ENCODE measurements at regions not wholly inside any gene's neighbourhood (a gene's known extent, or its start where the extent isn't known, plus 50 kb on each side); places are given as distances from the start of the nearest gene placed in this dataset.
"Not testable (repeated sequence)": the region's sequence is repeated elsewhere in the genome, so short reads cannot be mapped to it uniquely, and the experiment has no call there.

DNA sequence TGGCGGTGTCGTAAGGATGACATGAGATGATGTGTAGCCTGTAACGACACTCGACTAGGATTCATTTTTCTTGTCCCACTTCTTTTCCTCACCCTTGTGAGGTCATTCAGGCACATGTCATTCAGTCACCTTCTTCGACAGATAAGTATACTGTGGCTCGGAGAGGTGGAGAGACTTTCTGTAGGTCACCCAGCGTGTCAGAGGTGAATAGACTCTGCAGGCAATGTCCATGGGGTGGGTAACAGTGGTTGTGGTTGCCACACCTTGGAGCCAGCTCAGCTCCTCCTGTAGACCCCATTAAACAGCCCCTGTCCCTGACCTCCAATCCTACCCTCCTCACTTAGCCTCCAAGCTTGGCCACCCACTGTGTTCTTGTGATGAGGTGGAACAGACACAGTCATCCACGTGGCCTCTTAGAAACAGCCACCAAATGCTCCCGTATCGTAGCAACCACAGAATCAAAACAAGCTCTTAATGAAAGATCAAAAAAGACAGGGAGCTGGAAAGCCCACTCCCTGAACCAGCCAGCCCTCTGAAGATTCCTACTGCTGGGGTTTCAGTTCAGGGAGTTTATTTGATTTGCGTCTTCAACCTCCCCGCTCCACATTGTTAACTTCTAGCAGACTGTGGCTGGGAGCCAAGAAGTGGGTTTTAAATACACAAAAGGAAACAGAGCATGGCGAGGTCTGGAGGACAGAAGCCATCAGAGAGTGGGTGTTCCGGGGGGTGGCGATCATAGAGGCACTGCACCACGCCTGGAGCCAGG lies 89.0 kb upstream of the GRK3 start:
- DNase-seq = no peak
- Histone ChIP-seq H3K9me3 (ENCODE audit: severe bottlenecking) (peaks cover 10% of the 10 kb centered on the region), H3K36me3 (peaks cover 16% of the 10 kb centered on the region), H3K27me3 (ENCODE audit: insufficient read depth, low read depth, severe bottlenecking) (no peaks in the 10 kb centered on the region), H3K27ac (no peak overlapping the region), H3K4me3 (ENCODE audit: low read depth, low read length) (no peak overlapping the region)
- TF ChIP-seq, protein P1, sequence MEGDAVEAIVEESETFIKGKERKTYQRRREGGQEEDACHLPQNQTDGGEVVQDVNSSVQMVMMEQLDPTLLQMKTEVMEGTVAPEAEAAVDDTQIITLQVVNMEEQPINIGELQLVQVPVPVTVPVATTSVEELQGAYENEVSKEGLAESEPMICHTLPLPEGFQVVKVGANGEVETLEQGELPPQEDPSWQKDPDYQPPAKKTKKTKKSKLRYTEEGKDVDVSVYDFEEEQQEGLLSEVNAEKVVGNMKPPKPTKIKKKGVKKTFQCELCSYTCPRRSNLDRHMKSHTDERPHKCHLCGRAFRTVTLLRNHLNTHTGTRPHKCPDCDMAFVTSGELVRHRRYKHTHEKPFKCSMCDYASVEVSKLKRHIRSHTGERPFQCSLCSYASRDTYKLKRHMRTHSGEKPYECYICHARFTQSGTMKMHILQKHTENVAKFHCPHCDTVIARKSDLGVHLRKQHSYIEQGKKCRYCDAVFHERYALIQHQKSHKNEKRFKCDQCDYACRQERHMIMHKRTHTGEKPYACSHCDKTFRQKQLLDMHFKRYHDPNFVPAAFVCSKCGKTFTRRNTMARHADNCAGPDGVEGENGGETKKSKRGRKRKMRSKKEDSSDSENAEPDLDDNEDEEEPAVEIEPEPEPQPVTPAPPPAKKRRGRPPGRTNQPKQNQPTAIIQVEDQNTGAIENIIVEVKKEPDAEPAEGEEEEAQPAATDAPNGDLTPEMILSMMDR (IDR thresholded peaks at IDR 0.05; ENCODE audit: low read depth, low read length) = no peak

DNA sequence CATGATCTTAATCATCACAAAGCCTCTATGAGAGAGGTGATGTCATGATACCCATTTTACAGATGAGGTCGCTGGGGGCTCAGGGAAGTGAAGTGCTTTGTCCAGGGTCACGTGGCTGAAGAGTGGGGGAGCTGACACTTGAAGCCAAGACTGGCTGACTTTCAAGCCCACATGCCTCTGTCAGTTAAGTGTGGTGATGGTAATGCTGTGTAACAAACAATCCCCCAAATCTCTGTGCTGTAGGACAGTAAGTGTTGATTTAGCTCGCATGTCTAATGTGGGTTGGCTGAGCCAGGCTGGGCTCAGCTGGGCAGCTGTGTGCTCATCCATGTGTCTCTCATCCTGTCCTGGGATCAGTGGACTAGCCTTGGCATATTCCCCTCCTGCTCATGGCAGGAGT lies 87.1 kb upstream of the GRK3 start:
- Histone ChIP-seq H3K9me3 (ENCODE audit: severe bottlenecking) (peaks cover 10% of the 10 kb centered on the region), H3K27me3 (ENCODE audit: insufficient read depth, low read depth, severe bottlenecking) (no peaks in the 10 kb centered on the region), H3K36me3 (peaks cover 32% of the 10 kb centered on the region), H3K4me3 (ENCODE audit: low read depth, low read length) (no peak overlapping the region), H3K27ac (no peak overlapping the region)
- TF ChIP-seq, protein P1 (IDR thresholded peaks at IDR 0.05; ENCODE audit: low read depth, low read length) = no peak
- DNase-seq = no peak

DNA sequence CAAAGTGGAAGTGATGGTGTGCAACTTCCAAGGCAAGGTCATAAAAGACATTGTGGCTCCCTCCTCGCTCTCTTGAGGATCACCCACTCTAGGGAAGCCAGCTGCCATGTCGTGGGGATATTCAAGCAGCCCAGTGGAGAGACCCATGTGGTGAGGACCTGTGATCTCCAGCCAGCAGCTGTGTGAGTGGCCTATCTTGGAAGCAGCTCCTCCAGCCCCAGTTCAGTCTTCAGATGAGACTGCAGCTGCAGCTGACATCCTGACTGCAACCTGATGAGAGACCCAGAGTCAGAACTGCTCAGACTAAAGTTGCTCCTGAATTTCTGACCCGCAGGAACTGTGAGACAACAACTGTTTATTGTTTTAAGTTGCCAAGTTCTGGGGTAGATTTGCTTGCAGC lies 86.4 kb upstream of the GRK3 start:
- peaks cover 10% of the 10 kb centered on the region for H3K9me3 ChIP-seq (ENCODE audit: severe bottlenecking)

DNA sequence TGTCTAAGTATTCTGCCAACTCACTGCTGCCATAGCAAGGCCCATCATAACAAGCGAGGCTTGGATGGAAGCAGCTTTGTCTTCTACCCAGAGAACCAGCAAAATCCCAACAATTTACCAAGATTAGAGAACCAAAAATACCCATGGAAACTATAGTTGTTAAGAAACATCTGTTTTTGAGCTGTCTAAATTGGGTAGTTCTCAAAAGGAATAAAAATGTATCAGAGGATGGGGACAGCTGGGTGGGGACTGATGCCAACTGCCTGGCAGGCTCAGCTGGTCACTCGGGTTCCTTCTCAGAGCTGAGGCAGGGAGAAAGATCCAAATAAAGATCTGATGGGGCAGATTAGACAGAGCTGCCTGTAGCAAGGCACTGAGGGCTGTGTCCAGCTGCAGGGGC lies 85.9 kb upstream of the GRK3 start:
- peaks cover 33% of the 10 kb centered on the region for H3K36me3 ChIP-seq
- no peak overlapping the region for H3K4me3 ChIP-seq (ENCODE audit: low read depth, low read length)
- peaks cover 10% of the 10 kb centered on the region for H3K9me3 ChIP-seq (ENCODE audit: severe bottlenecking)
- H3K27ac ChIP-seq = no peak overlapping the region
- DNase-seq = no peak
- H3K27me3 ChIP-seq (ENCODE audit: insufficient read depth, low read depth, severe bottlenecking) = no peaks in the 10 kb centered on the region
- TF ChIP-seq, protein P1 (IDR thresholded peaks at IDR 0.05; ENCODE audit: low read depth, low read length) = no peak

More for the DNA sequence above, 86.4 kb upstream of the GRK3 start:
- DNase-seq = no peak
- Histone ChIP-seq H3K27ac (no peak overlapping the region), H3K4me3 (ENCODE audit: low read depth, low read length) (no peak overlapping the region), H3K36me3 (peaks cover 32% of the 10 kb centered on the region), H3K27me3 (ENCODE audit: insufficient read depth, low read depth, severe bottlenecking) (no peaks in the 10 kb centered on the region)
- TF ChIP-seq, protein P1 (IDR thresholded peaks at IDR 0.05; ENCODE audit: low read depth, low read length) = no peak

DNA sequence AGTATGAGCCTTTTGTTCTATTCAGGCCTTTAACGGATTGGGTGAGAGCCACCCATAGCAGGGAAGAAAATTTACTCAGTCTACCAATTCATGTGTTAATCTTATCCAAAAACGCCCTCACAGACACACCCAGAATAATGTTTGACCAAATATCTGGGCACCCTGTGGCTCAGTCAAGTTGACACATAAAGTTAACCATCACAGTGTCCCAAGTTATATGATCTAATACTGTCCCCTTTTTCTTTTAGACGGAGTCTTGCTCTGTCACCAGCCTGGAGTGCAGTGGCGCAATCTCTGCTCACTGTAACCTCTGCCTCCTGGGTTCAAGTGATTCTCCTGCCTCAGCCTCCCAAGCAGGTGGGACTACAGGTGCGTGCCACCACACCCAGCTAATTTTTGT lies 83.6 kb upstream of the GRK3 start:
- H3K27me3 ChIP-seq (ENCODE audit: insufficient read depth, low read depth, severe bottlenecking); H3K27ac ChIP-seq; H3K4me3 ChIP-seq (ENCODE audit: low read depth, low read length); DNase-seq; H3K9me3 ChIP-seq (ENCODE audit: severe bottlenecking): not testable (repeated sequence)
- peaks cover 50% of the 10 kb centered on the region for H3K36me3 ChIP-seq

DNA sequence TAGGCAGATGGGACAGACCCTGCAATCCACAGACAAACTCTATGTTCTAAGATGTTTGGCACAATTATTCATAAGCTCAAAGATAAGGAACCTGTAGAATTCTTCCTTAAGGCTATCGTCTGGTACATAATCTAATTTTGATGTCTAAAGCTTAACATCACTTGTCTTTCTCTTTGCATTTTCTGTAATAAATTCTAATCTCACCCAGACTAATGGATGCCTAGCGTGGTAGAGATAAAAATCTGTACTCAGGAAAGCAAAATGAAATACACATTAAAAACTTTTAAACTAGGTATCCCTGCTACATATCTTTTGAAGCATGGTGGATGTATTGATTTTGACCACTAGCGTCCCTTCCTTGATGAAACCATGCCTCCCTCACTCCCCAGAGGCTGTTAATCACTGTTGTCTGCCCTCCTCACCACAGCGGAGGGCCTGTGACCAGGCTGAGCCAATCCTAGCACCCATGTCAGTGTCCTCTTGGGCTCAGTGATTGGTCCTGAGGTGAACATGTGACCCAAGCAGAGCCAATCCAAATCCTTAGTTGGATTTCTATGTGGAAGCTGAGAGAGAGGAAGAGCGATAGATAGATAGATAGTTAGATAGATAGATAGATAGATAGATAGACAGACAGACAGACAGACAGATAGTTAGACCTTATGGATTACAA lies 82.2 kb upstream of the GRK3 start:
- DNase-seq = no peak
- no peak overlapping the region for H3K4me3 ChIP-seq (ENCODE audit: low read depth, low read length)
- TF ChIP-seq, protein P1 (IDR thresholded peaks at IDR 0.05; ENCODE audit: low read depth, low read length) = no peak

More for the DNA sequence above, 82.2 kb upstream of the GRK3 start:
- Histone ChIP-seq H3K27me3 (ENCODE audit: insufficient read depth, low read depth, severe bottlenecking) (no peaks in the 10 kb centered on the region), H3K36me3 (peaks cover 49% of the 10 kb centered on the region), H3K27ac (no peak overlapping the region), H3K9me3 (ENCODE audit: severe bottlenecking) (peaks cover 8% of the 10 kb centered on the region)
